NB4 (cell line): ENCODE measurements at regions not wholly inside any gene's neighbourhood (a gene's known extent, or its start where the extent isn't known, plus 50 kb on each side); places are given as distances from the start of the nearest gene placed in this dataset.

Source experiments
- CTCF ChIP-seq: IDR thresholded peaks from one replicate; pipeline ENCODE4 v1.5.1; 2012; ENCODE audit warnings: low read depth, low read length
- POLR2A ChIP-seq: IDR thresholded peaks from 2 replicates; pipeline ENCODE4 v1.6.1; 2011; ENCODE audit warnings: mild to moderate bottlenecking; ENCODE audit not compliant: insufficient read length; ENCODE audit errors: extremely low read depth

DNA sequence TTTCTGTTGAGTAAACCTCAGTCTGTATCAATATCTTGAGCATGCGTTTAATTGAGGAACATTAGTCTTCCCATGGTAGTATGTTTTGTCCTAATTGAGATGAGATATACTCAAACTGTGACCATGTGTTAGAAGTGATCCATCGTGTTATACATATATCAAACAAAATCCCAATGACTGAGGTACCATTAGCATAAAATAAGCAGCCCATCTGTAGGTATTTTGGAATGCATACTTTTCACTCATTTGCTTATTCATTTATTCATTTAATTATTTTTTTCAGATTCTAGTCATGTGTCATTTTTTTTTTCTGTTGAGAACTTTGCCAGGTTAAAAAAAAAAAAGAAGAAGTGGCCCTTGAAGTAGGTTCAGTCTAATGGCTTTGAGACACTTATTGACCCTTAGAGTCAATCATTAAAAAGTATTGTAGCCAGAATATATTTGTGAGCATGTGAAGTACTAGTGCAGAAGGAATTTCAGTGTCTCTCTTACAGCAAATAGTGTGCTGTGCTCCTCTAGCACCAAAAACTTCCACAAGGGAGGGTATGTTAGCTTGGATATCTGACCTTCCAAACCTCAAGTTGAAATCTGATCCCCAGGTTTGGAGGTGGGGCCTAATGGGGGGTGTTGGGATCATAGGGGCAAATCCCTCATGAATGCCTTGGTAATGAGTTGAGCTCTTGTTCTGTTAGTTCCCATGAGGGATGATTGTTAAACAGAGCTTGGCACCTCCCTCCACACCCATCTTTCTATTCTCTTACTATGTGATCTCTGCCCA, 130.8 kb upstream of the NPY2R start:
- TF ChIP-seq CTCF (no peak), POLR2A (no peak)
